ENCODE measurements at regions not wholly inside any gene's neighbourhood (a gene's known extent, or its start where the extent isn't known, plus 50 kb on each side); places are given as distances from the start of the nearest gene placed in this dataset.

- TF ChIP-seq EZH2phosphoT487 (IDR thresholded peaks at IDR 0.05) (no peak), CTCF (IDR thresholded peaks at IDR 0.05) (no peak), EZH2 (IDR thresholded peaks at IDR 0.05) (no peak)
Measured at GRCh38 chr11:70891844-70892380, 360.5 kb downstream of the SHANK2 start.

Data from neural progenitor cell (in vitro differentiated cells).